ENCODE measurements at regions not wholly inside any gene's neighbourhood (a gene's known extent, or its start where the extent isn't known, plus 50 kb on each side); places are given as distances from the start of the nearest gene placed in this dataset.

DNA sequence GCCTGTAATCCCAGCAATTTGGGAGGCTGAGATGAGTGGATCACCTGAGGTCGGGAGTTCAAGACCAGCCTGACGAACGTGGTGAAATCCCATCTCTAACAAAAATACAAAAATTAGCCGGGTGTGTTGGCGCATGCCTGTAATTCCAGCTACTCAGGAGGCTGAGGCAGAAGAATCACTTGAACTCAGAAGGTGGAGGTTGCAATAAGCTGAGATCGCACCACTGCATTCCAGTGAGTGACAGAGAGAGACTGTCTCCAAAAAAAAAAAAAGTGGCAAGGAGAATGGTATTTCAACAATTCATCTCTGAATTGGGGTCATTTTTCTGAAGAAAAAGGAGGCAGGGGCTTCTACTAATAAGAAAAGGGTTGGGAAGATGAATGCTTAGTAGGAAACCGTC, 111.5 kb upstream of the NHSL1 start:
- no peaks in the 10 kb centered on the region for H3K36me3 ChIP-seq (ENCODE audit: control insufficient read depth in 4 of 4, insufficient read depth in 3 of 4, low read depth in 1 of 4, low read length in 3 of 4)
- H3K9ac ChIP-seq (ENCODE audit: low read depth in 1 of 2, low read length in 2 of 2) = no peak overlapping the region
- DNase-seq (ENCODE audit: low spot score) = no peak
- H3K27ac ChIP-seq (ENCODE audit: low read depth in 1 of 2, low read length in 2 of 2) = no peak overlapping the region
- TF ChIP-seq, protein P1, sequence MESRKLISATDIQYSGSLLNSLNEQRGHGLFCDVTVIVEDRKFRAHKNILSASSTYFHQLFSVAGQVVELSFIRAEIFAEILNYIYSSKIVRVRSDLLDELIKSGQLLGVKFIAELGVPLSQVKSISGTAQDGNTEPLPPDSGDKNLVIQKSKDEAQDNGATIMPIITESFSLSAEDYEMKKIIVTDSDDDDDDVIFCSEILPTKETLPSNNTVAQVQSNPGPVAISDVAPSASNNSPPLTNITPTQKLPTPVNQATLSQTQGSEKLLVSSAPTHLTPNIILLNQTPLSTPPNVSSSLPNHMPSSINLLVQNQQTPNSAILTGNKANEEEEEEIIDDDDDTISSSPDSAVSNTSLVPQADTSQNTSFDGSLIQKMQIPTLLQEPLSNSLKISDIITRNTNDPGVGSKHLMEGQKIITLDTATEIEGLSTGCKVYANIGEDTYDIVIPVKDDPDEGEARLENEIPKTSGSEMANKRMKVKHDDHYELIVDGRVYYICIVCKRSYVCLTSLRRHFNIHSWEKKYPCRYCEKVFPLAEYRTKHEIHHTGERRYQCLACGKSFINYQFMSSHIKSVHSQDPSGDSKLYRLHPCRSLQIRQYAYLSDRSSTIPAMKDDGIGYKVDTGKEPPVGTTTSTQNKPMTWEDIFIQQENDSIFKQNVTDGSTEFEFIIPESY (IDR thresholded peaks at IDR 0.05) = no peak
- TF ChIP-seq FOXA2 (IDR thresholded peaks at IDR 0.05) (no peak), EGR1 (IDR thresholded peaks at IDR 0.05; ENCODE audit: low read depth in 2 of 2) (no peak), YY1 (IDR thresholded peaks at IDR 0.05) (no peak), RXRA (IDR thresholded peaks at IDR 0.05) (no peak), NR2F2 (IDR thresholded peaks at IDR 0.05) (no peak), GABPA (IDR thresholded peaks at IDR 0.05 in 1 of 2, conservative IDR thresholded peaks at IDR 0.05 in 1 of 2) (no peak)
- H3K4me1 ChIP-seq (ENCODE audit: control insufficient read depth in 4 of 4, insufficient read depth in 4 of 4, low read length in 3 of 4) = peaks cover 2 to 7% (median 5%) of the 10 kb centered on the region in 4 donors
- no peaks in the 10 kb centered on the region for H3K9me3 ChIP-seq (ENCODE audit: control insufficient read depth in 4 of 4, low read length in 3 of 4)
- no peak overlapping the region for H3K4me3 ChIP-seq (ENCODE audit: low read depth in 1 of 3, low read length in 3 of 3)
- WGBS = 87% methylated on average over 7 of the region's 7 CpGs
- H3K27me3 ChIP-seq (ENCODE audit: control insufficient read depth in 4 of 4, insufficient read depth in 4 of 4, low read length in 3 of 4) = no peaks in the 10 kb centered on the region

DNA sequence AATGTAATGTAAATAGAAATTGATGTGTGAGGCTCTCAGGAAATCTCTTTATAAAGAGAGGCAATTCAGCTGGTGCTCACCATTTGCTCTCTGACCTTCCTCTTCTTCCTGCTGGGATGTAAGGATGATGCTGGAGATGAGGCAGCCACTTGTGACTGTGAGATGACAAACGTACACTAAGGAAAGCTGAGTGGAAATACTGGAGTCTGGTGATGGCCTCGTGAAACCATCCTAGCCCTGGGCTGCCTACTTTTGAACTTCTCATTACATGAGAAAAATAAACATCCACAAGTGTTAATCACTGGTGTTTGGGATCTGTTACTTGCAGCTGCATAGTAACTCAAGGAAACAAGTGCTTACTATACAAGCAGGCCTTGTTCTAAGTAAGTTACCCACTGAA, 114.9 kb upstream of the NHSL1 start:
- Histone ChIP-seq H3K9me3 (ENCODE audit: control insufficient read depth in 4 of 4, low read length in 3 of 4) (no peaks in the 10 kb centered on the region), H3K9ac (ENCODE audit: low read depth in 1 of 2, low read length in 2 of 2) (no peak overlapping the region), H3K36me3 (ENCODE audit: control insufficient read depth in 4 of 4, insufficient read depth in 3 of 4, low read depth in 1 of 4, low read length in 3 of 4) (no peaks in the 10 kb centered on the region), H3K4me1 (ENCODE audit: control insufficient read depth in 4 of 4, insufficient read depth in 4 of 4, low read length in 3 of 4) (peaks cover 2 to 6% (median 3%) of the 10 kb centered on the region in 4 donors), H3K27me3 (ENCODE audit: control insufficient read depth in 4 of 4, insufficient read depth in 4 of 4, low read length in 3 of 4) (no peaks in the 10 kb centered on the region), H3K27ac (ENCODE audit: low read depth in 1 of 2, low read length in 2 of 2) (no peak overlapping the region), H3K4me3 (ENCODE audit: low read depth in 1 of 3, low read length in 3 of 3) (no peak overlapping the region)
- 83% methylated on average over 2 of the region's 2 CpGs for WGBS
- TF ChIP-seq, protein P1 (IDR thresholded peaks at IDR 0.05) = no peak
- TF ChIP-seq RXRA (IDR thresholded peaks at IDR 0.05) (no peak), HNF4G (IDR thresholded peaks at IDR 0.05) (no peak)
- TF ChIP-seq, protein P2, sequence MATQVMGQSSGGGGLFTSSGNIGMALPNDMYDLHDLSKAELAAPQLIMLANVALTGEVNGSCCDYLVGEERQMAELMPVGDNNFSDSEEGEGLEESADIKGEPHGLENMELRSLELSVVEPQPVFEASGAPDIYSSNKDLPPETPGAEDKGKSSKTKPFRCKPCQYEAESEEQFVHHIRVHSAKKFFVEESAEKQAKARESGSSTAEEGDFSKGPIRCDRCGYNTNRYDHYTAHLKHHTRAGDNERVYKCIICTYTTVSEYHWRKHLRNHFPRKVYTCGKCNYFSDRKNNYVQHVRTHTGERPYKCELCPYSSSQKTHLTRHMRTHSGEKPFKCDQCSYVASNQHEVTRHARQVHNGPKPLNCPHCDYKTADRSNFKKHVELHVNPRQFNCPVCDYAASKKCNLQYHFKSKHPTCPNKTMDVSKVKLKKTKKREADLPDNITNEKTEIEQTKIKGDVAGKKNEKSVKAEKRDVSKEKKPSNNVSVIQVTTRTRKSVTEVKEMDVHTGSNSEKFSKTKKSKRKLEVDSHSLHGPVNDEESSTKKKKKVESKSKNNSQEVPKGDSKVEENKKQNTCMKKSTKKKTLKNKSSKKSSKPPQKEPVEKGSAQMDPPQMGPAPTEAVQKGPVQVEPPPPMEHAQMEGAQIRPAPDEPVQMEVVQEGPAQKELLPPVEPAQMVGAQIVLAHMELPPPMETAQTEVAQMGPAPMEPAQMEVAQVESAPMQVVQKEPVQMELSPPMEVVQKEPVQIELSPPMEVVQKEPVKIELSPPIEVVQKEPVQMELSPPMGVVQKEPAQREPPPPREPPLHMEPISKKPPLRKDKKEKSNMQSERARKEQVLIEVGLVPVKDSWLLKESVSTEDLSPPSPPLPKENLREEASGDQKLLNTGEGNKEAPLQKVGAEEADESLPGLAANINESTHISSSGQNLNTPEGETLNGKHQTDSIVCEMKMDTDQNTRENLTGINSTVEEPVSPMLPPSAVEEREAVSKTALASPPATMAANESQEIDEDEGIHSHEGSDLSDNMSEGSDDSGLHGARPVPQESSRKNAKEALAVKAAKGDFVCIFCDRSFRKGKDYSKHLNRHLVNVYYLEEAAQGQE (IDR thresholded peaks at IDR 0.05) = no peak
- DNase-seq (ENCODE audit: low spot score) = no peak

DNA sequence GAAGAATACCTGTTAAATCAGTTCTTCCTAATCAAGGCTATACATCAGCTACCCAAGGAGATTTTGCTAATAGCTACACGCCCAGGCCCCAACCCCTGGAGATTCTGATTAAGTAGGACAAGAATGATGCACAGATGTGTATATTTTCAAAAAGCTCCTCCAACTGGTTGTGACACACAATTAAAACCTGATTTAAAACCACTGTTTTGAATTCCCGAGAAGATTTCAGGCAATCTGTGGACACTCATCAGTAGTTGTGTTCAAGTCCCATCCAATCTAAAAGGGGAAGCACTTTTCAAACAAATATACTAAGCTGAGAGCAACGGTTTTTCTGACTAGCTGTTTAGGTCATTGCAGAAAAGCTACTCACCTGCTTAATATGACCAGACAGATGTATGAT, 118.9 kb upstream of the NHSL1 start:
- H3K4me3 ChIP-seq (ENCODE audit: low read depth in 1 of 3, low read length in 3 of 3) = no peak overlapping the region
- no peaks in the 10 kb centered on the region for H3K36me3 ChIP-seq (ENCODE audit: control insufficient read depth in 4 of 4, insufficient read depth in 3 of 4, low read depth in 1 of 4, low read length in 3 of 4)
- no peak overlapping the region for H3K27ac ChIP-seq (ENCODE audit: low read depth in 1 of 2, low read length in 2 of 2)
- H3K27me3 ChIP-seq (ENCODE audit: control insufficient read depth in 4 of 4, insufficient read depth in 4 of 4, low read length in 3 of 4) = no peaks in the 10 kb centered on the region
- H3K4me1 ChIP-seq (ENCODE audit: control insufficient read depth in 4 of 4, insufficient read depth in 4 of 4, low read length in 3 of 4) = peaks cover 0 to 4% (median 2%) of the 10 kb centered on the region in 4 donors
- no peak overlapping the region for H3K9ac ChIP-seq (ENCODE audit: low read depth in 1 of 2, low read length in 2 of 2)
- 85% methylated on average over 3 of the region's 3 CpGs for WGBS
- no peaks in the 10 kb centered on the region for H3K9me3 ChIP-seq (ENCODE audit: control insufficient read depth in 4 of 4, low read length in 3 of 4)
- TF ChIP-seq TAF1 (conservative IDR thresholded peaks at IDR 0.05) (no peak), RXRA (IDR thresholded peaks at IDR 0.05) (no peak), HNF4A (conservative IDR thresholded peaks at IDR 0.05) (no peak), GABPA (IDR thresholded peaks at IDR 0.05 in 1 of 2, conservative IDR thresholded peaks at IDR 0.05 in 1 of 2) (no peak), FOXA2 (IDR thresholded peaks at IDR 0.05) (no peak)
- TF ChIP-seq, protein P3, sequence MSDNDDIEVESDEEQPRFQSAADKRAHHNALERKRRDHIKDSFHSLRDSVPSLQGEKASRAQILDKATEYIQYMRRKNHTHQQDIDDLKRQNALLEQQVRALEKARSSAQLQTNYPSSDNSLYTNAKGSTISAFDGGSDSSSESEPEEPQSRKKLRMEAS (IDR thresholded peaks at IDR 0.05) = no peak
- TF ChIP-seq, protein P4, sequence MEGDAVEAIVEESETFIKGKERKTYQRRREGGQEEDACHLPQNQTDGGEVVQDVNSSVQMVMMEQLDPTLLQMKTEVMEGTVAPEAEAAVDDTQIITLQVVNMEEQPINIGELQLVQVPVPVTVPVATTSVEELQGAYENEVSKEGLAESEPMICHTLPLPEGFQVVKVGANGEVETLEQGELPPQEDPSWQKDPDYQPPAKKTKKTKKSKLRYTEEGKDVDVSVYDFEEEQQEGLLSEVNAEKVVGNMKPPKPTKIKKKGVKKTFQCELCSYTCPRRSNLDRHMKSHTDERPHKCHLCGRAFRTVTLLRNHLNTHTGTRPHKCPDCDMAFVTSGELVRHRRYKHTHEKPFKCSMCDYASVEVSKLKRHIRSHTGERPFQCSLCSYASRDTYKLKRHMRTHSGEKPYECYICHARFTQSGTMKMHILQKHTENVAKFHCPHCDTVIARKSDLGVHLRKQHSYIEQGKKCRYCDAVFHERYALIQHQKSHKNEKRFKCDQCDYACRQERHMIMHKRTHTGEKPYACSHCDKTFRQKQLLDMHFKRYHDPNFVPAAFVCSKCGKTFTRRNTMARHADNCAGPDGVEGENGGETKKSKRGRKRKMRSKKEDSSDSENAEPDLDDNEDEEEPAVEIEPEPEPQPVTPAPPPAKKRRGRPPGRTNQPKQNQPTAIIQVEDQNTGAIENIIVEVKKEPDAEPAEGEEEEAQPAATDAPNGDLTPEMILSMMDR (IDR thresholded peaks at IDR 0.05; ENCODE audit: low read depth, low read length, missing input control) = no peak
- DNase-seq (ENCODE audit: low spot score) = no peak
